Right atrium auricular region (tissue), 2 donors: ENCODE measurements at regions not wholly inside any gene's neighbourhood (a gene's known extent, or its start where the extent isn't known, plus 50 kb on each side); places are given as distances from the start of the nearest gene placed in this dataset.

Experiments
- DNase-seq: peaks from one replicate; pipeline ENCODE4 v3.0.0-alpha.2; 2019; ENCODE audit warnings: low spot score
- H3K27ac ChIP-seq, 2 donors: fragments of 200-600 bp; sonication (generic); 1 replicate in 1 of 2; 2 replicates in 1 of 2; pipeline ENCODE4 v1.5.1; 2016 to 2019
- H3K27me3 ChIP-seq, 2 donors: fragments of 200-600 bp; sonication (generic); one replicate each; pipeline versions ENCODE4 v1.5.1 to v1.6.0; 2017 to 2019
- H3K36me3 ChIP-seq: fragments of 200-600 bp; sonication (generic); one replicate; pipeline ENCODE4 v1.5.1; 2016
- H3K4me1 ChIP-seq, 2 donors: fragments of 200-600 bp; sonication (generic); one replicate each; pipeline versions ENCODE4 v1.5.1 to v1.6.0; 2017 to 2019
- H3K4me3 ChIP-seq, 2 donors: fragments of 200-600 bp; sonication (generic); 1 replicate in 1 of 2; 2 replicates in 1 of 2; pipeline ENCODE4 v1.5.1; 2017 to 2019; ENCODE audit warnings: mild to moderate bottlenecking in 1 of 2, moderate library complexity in 1 of 2
- H3K9me3 ChIP-seq, 2 donors: fragments of 200-600 bp; sonication (generic); one replicate each; pipeline ENCODE4 v1.5.1; 2019
- TF ChIP-seq, protein P1 (sequence below), 2 donors: fragments of 200-600 bp; sonication (generic); IDR thresholded peaks; one replicate each; pipeline ENCODE4 v1.5.1; 2019; ENCODE audit warnings: antibody characterized with exemption in 2 of 2

- no peaks in the 10 kb centered on the region for H3K4me1 ChIP-seq
- no peak overlapping the region for H3K27ac ChIP-seq
- H3K4me3 ChIP-seq, result no peak overlapping the region
- DNase-seq, result no peak
- no peaks in the 10 kb centered on the region for H3K36me3 ChIP-seq
- H3K27me3 ChIP-seq, result no peaks in the 10 kb centered on the region
- TF ChIP-seq, protein P1, sequence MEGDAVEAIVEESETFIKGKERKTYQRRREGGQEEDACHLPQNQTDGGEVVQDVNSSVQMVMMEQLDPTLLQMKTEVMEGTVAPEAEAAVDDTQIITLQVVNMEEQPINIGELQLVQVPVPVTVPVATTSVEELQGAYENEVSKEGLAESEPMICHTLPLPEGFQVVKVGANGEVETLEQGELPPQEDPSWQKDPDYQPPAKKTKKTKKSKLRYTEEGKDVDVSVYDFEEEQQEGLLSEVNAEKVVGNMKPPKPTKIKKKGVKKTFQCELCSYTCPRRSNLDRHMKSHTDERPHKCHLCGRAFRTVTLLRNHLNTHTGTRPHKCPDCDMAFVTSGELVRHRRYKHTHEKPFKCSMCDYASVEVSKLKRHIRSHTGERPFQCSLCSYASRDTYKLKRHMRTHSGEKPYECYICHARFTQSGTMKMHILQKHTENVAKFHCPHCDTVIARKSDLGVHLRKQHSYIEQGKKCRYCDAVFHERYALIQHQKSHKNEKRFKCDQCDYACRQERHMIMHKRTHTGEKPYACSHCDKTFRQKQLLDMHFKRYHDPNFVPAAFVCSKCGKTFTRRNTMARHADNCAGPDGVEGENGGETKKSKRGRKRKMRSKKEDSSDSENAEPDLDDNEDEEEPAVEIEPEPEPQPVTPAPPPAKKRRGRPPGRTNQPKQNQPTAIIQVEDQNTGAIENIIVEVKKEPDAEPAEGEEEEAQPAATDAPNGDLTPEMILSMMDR (IDR thresholded peaks at IDR 0.05), result no peak
- H3K9me3 ChIP-seq, result no peaks in the 10 kb centered on the region
These were observed 80.5 kb downstream of the KCNF1 start for GRCh38 chr2:10992023-10992791.

GRCh38 chr2:10993001-10993481 lies 81.3 kb downstream of the KCNF1 start:
- Histone ChIP-seq H3K36me3 (no peaks in the 10 kb centered on the region), H3K9me3 (no peaks in the 10 kb centered on the region)
- no peak for DNase-seq

GRCh38 chr2:10995366-10995970 lies 83.7 kb downstream of the KCNF1 start:
- H3K4me1 ChIP-seq, result no peaks in the 10 kb centered on the region
- TF ChIP-seq, protein P1 (IDR thresholded peaks at IDR 0.05), result no peak
- DNase-seq, result no peak
- H3K4me3 ChIP-seq, result no peak overlapping the region
- H3K27me3 ChIP-seq, result no peaks in the 10 kb centered on the region
- H3K36me3 ChIP-seq, result no peaks in the 10 kb centered on the region
- no peaks in the 10 kb centered on the region for H3K9me3 ChIP-seq
- no peak overlapping the region for H3K27ac ChIP-seq

More at GRCh38 chr2:10993001-10993481, 81.3 kb downstream of the KCNF1 start:
- no peaks in the 10 kb centered on the region for H3K4me1 ChIP-seq
- H3K27ac ChIP-seq, result no peak overlapping the region
- TF ChIP-seq, protein P1 (IDR thresholded peaks at IDR 0.05), result no peak
- no peak overlapping the region for H3K4me3 ChIP-seq
- no peaks in the 10 kb centered on the region for H3K27me3 ChIP-seq

GRCh38 chr2:11004199-11004598 lies 92.5 kb downstream of the KCNF1 start:
- H3K9me3 ChIP-seq, result no peaks in the 10 kb centered on the region
- H3K27me3 ChIP-seq, result no peaks in the 10 kb centered on the region
- no peak overlapping the region for H3K27ac ChIP-seq
- no peaks in the 10 kb centered on the region for H3K36me3 ChIP-seq
- no peak overlapping the region for H3K4me3 ChIP-seq
- TF ChIP-seq, protein P1 (IDR thresholded peaks at IDR 0.05), result no peak
- H3K4me1 ChIP-seq, result no peaks in the 10 kb centered on the region
- DNase-seq, result no peak

GRCh38 chr2:11005032-11005431 lies 93.3 kb downstream of the KCNF1 start:
- H3K27ac ChIP-seq, result no peak overlapping the region
- no peaks in the 10 kb centered on the region for H3K9me3 ChIP-seq
- H3K36me3 ChIP-seq, result no peaks in the 10 kb centered on the region
- TF ChIP-seq, protein P1 (IDR thresholded peaks at IDR 0.05), result no peak
- H3K27me3 ChIP-seq, result no peaks in the 10 kb centered on the region
- no peaks in the 10 kb centered on the region for H3K4me1 ChIP-seq
- no peak for DNase-seq
- no peak overlapping the region for H3K4me3 ChIP-seq
